T-helper 2 cell treated with Interferon-gamma antibody and Interleukin-4, amounts not matched to agents 100 ng/mL and 5 ng/mL, for 36 hours (primary cell): ENCODE measurements at regions not wholly inside any gene's neighbourhood (a gene's known extent, or its start where the extent isn't known, plus 50 kb on each side); places are given as distances from the start of the nearest gene placed in this dataset.

Experiments used
- intact Hi-C: fragments of 100-400 bp; cut with micrococcal nuclease; formaldehyde crosslinking; loops from one replicate; pipeline ENCODE4 v1.15.1; 2023

GRCh38 chr4:171636606-171637005 lies 176.6 kb upstream of the GALNTL6 start:
- intact Hi-C loops: no loop called here

- intact Hi-C loops: no loop called here
Measured at GRCh38 chr4:171629737-171630136, 183.5 kb upstream of the GALNTL6 start.

GRCh38 chr4:171629182-171629581 lies 184.0 kb upstream of the GALNTL6 start:
- intact Hi-C loops: no loop called here

GRCh38 chr4:171626554-171626953 lies 186.7 kb upstream of the GALNTL6 start:
- intact Hi-C loops: no loop called here

- intact Hi-C loops: no loop called here
Measured at GRCh38 chr4:171622729-171623128, 190.5 kb upstream of the GALNTL6 start.

GRCh38 chr4:171621646-171622045 lies 191.6 kb upstream of the GALNTL6 start:
- intact Hi-C loops: no loop called here

- intact Hi-C loops: no loop called here
Measured at GRCh38 chr4:171612907-171613306, 200.3 kb upstream of the GALNTL6 start.

GRCh38 chr4:171602638-171603355 lies 210.4 kb upstream of the GALNTL6 start:
- intact Hi-C loops: no loop called here

GRCh38 chr4:171601091-171601490 lies 212.1 kb upstream of the GALNTL6 start:
- intact Hi-C loops: no loop called here

GRCh38 chr4:171599628-171600027 lies 213.6 kb upstream of the GALNTL6 start:
- intact Hi-C loops: no loop called here

- intact Hi-C loops: no loop called here
Measured at GRCh38 chr4:171594293-171594692, 218.9 kb upstream of the GALNTL6 start.

- intact Hi-C loops: no loop called here
Measured at GRCh38 chr4:171590716-171591115, 222.5 kb upstream of the GALNTL6 start.

- intact Hi-C loops: no loop called here
Measured at GRCh38 chr4:171588764-171589163, 224.4 kb upstream of the GALNTL6 start.

- intact Hi-C loops: no loop called here
Measured at GRCh38 chr4:171588051-171588545, 225.1 kb upstream of the GALNTL6 start.

- intact Hi-C loops: no loop called here
Measured at GRCh38 chr4:171583790-171584189, 229.4 kb upstream of the GALNTL6 start.

- intact Hi-C loops: no loop called here
Measured at GRCh38 chr4:171582961-171583581, 230.1 kb upstream of the GALNTL6 start.

GRCh38 chr4:171573181-171573580 lies 240.0 kb upstream of the GALNTL6 start:
- intact Hi-C loops: no loop called here

GRCh38 chr4:171565130-171565788 lies 247.9 kb upstream of the GALNTL6 start:
- intact Hi-C loops: no loop called here

GRCh38 chr4:171561419-171561818 lies 251.8 kb upstream of the GALNTL6 start:
- intact Hi-C loops: no loop called here

GRCh38 chr4:171553961-171554360 lies 259.2 kb upstream of the GALNTL6 start:
- intact Hi-C loops: no loop called here

GRCh38 chr4:171542640-171543039 lies 270.6 kb upstream of the GALNTL6 start:
- intact Hi-C loops: no loop called here

GRCh38 chr4:171538601-171539100 lies 274.6 kb upstream of the GALNTL6 start:
- intact Hi-C loops: no loop called here
